DOHH2 (cell line): ENCODE measurements at regions not wholly inside any gene's neighbourhood (a gene's known extent, or its start where the extent isn't known, plus 50 kb on each side); places are given as distances from the start of the nearest gene placed in this dataset.

Source experiments
- H3F3A ChIP-seq: fragments of 200-600 bp; sonication (generic), shearing (Covaris generic); 2 replicates; pipeline ENCODE4 v1.6.0; 2016; ENCODE audit warnings: antibody characterized with exemption, mild to moderate bottlenecking; ENCODE audit not compliant: control insufficient read depth, insufficient read depth
- H3K27ac ChIP-seq: fragments of 200-600 bp; sonication (generic); 2 replicates; pipeline ENCODE4 v1.5.1; 2014; ENCODE audit warnings: low read depth, mild to moderate bottlenecking, low read length, moderate library complexity
- H3K27me3 ChIP-seq: fragments of 200-600 bp; sonication (generic); 2 replicates; pipeline ENCODE4 v1.6.1; 2014; ENCODE audit warnings: mild to moderate bottlenecking, low read length, mixed read lengths; ENCODE audit not compliant: control insufficient read depth
- H3K36me3 ChIP-seq: fragments of 200-600 bp; sonication (generic); 2 replicates; pipeline ENCODE4 v1.6.1; 2014; ENCODE audit warnings: mild to moderate bottlenecking, low read length, moderate library complexity, mixed read lengths; ENCODE audit not compliant: control insufficient read depth
- H3K4me1 ChIP-seq: fragments of 200-600 bp; sonication (generic); 2 replicates; pipeline ENCODE4 v1.6.1; 2014; ENCODE audit warnings: mild to moderate bottlenecking, low read length, mixed read lengths; ENCODE audit not compliant: control insufficient read depth
- H3K4me2 ChIP-seq: fragments of 200-600 bp; sonication (generic); 2 replicates; pipeline ENCODE4 v1.6.0; 2014; ENCODE audit warnings: mild to moderate bottlenecking, low read length, moderate library complexity
- H3K4me3 ChIP-seq: fragments of 200-600 bp; sonication (generic); 2 replicates; pipeline ENCODE4 v1.5.1; 2014; ENCODE audit warnings: mild to moderate bottlenecking, low read length, mixed read lengths
- H3K79me2 ChIP-seq: fragments of 200-600 bp; sonication (generic); 2 replicates; pipeline ENCODE4 v1.6.1; 2014; ENCODE audit warnings: mild to moderate bottlenecking, low read length, mixed read lengths; ENCODE audit not compliant: control insufficient read depth
- H3K9me2 ChIP-seq: fragments of 200-600 bp; sonication (generic); replicated peaks from 2 replicates; pipeline ENCODE4 v1.6.1; 2014; ENCODE audit warnings: mild to moderate bottlenecking, low read length, mixed read lengths; ENCODE audit not compliant: control insufficient read depth
- H3K9me3 ChIP-seq: fragments of 200-600 bp; sonication (generic); 2 replicates; pipeline ENCODE4 v1.6.1; 2014; ENCODE audit warnings: antibody characterized with exemption, low read length, mixed read lengths; ENCODE audit not compliant: control insufficient read depth, insufficient read depth
- H4K20me1 ChIP-seq: fragments of 200-600 bp; sonication (generic); 2 replicates; pipeline ENCODE4 v1.6.0; 2014; ENCODE audit warnings: low read depth, mild to moderate bottlenecking, antibody characterized with exemption, low read length, moderate library complexity; ENCODE audit not compliant: control insufficient read depth, insufficient read depth
- CTCF ChIP-seq: fragments of 200-600 bp; sonication (generic); IDR thresholded peaks from one replicate; pipeline ENCODE4 v1.5.1; 2014; ENCODE audit warnings: antibody characterized with exemption, mild to moderate bottlenecking, low read depth, low read length; ENCODE audit not compliant: poor library complexity, severe bottlenecking
- EZH2phosphoT487 ChIP-seq: fragments of 200-600 bp; sonication (generic); IDR thresholded peaks from 2 replicates; pipeline ENCODE4 v1.6.1; 2017; ENCODE audit warnings: borderline replicate concordance, mild to moderate bottlenecking, antibody characterized with exemption, low read length, moderate library complexity, mixed read lengths

- H3K27me3 ChIP-seq, result no peaks in the 10 kb centered on the region
- no peaks in the 10 kb centered on the region for H3K4me1 ChIP-seq
- no peaks in the 10 kb centered on the region for H3K9me2 ChIP-seq
- no peaks in the 10 kb centered on the region for H3K79me2 ChIP-seq
- H3K9me3 ChIP-seq, result no peaks in the 10 kb centered on the region
- no peak overlapping the region for H3K4me3 ChIP-seq
- no peak for TF ChIP-seq CTCF
- TF ChIP-seq EZH2phosphoT487, result no peak
- no peaks in the 10 kb centered on the region for H3F3A ChIP-seq
- no peaks in the 10 kb centered on the region for H4K20me1 ChIP-seq
- no peak overlapping the region for H3K27ac ChIP-seq
- H3K36me3 ChIP-seq, result no peaks in the 10 kb centered on the region
- no peak overlapping the region for H3K4me2 ChIP-seq
Observed at GRCh38 chr2:766255-766654, 89.0 kb upstream of the TMEM18 start.

- Histone ChIP-seq H4K20me1 (no peaks in the 10 kb centered on the region), H3F3A (no peaks in the 10 kb centered on the region)
Observed at GRCh38 chr2:765369-765768, 88.2 kb upstream of the TMEM18 start.

GRCh38 chr2:763766-764525 lies 86.7 kb upstream of the TMEM18 start:
- TF ChIP-seq EZH2phosphoT487, result no peak
- TF ChIP-seq CTCF, result no peak
- Histone ChIP-seq H3K27me3 (no peaks in the 10 kb centered on the region), H3K4me2 (no peak overlapping the region), H3K4me1 (no peaks in the 10 kb centered on the region), H3K4me3 (no peak overlapping the region), H4K20me1 (no peaks in the 10 kb centered on the region), H3K9me2 (no peaks in the 10 kb centered on the region), H3K27ac (no peak overlapping the region), H3K36me3 (no peaks in the 10 kb centered on the region), H3F3A (no peaks in the 10 kb centered on the region), H3K9me3 (no peaks in the 10 kb centered on the region), H3K79me2 (no peaks in the 10 kb centered on the region)

More at GRCh38 chr2:765369-765768, 88.2 kb upstream of the TMEM18 start:
- Histone ChIP-seq H3K4me3 (no peak overlapping the region), H3K27me3 (no peaks in the 10 kb centered on the region), H3K4me2 (no peak overlapping the region), H3K9me2 (no peaks in the 10 kb centered on the region), H3K27ac (no peak overlapping the region), H3K4me1 (no peaks in the 10 kb centered on the region), H3K9me3 (no peaks in the 10 kb centered on the region), H3K79me2 (no peaks in the 10 kb centered on the region), H3K36me3 (no peaks in the 10 kb centered on the region)
- TF ChIP-seq EZH2phosphoT487 (no peak), CTCF (no peak)
